Thymus (tissue), 11 donors: ENCODE measurements at regions not wholly inside any gene's neighbourhood (a gene's known extent, or its start where the extent isn't known, plus 50 kb on each side); places are given as distances from the start of the nearest gene placed in this dataset.
"Not testable (repeated sequence)": the region's sequence is repeated elsewhere in the genome, so short reads cannot be mapped to it uniquely, and the experiment has no call there.

Source experiments
- DNase-seq, 9 donors: peaks; one replicate each; pipeline ENCODE4 v3.0.0-alpha.2; 2013; ENCODE audit warnings: low spot score in 9 of 9, low read depth in 6 of 9, missing footprints in 1 of 9
- H3K27ac ChIP-seq, 2 donors: one replicate each; pipeline ENCODE4 v1.5.1; 2013; ENCODE audit warnings: control low read depth in 1 of 2, low read depth in 1 of 2, low read length in 1 of 2, mild to moderate bottlenecking in 1 of 2, moderate library complexity in 1 of 2
- H3K27me3 ChIP-seq, 2 donors: one replicate each; pipeline ENCODE4 v1.5.1; 2013; ENCODE audit warnings: low read length in 1 of 2; ENCODE audit not compliant: control insufficient read depth in 2 of 2, insufficient read depth in 1 of 2
- H3K36me3 ChIP-seq, 2 donors: one replicate each; pipeline ENCODE4 v1.5.1; 2013; ENCODE audit warnings: low read length in 1 of 2, mild to moderate bottlenecking in 1 of 2, moderate library complexity in 1 of 2; ENCODE audit not compliant: control insufficient read depth in 2 of 2, insufficient read depth in 2 of 2
- H3K4me1 ChIP-seq, 2 donors: one replicate each; pipeline ENCODE4 v1.5.1; 2013; ENCODE audit warnings: low read length in 2 of 2; ENCODE audit not compliant: control insufficient read depth in 2 of 2, insufficient read depth in 2 of 2
- H3K4me3 ChIP-seq, 2 donors: one replicate each; pipeline ENCODE4 v1.5.1; 2013; ENCODE audit warnings: low read length in 2 of 2, control low read depth in 1 of 2, mild to moderate bottlenecking in 1 of 2
- H3K9me3 ChIP-seq, 2 donors: one replicate each; pipeline ENCODE4 v1.5.1; 2013; ENCODE audit warnings: low read length in 1 of 2, mild to moderate bottlenecking in 1 of 2; ENCODE audit not compliant: control insufficient read depth in 2 of 2, insufficient read depth in 1 of 2
- WGBS: extraction: QIAGEN DNeasy Blood & Tissue Kit; methylation state at CpG from one replicate; pipeline ENCODE4 v1.1.7; 2013; 5-methylcytosine and 5-hydroxymethylcytosine counted together
- donor health status: healthy.

DNA sequence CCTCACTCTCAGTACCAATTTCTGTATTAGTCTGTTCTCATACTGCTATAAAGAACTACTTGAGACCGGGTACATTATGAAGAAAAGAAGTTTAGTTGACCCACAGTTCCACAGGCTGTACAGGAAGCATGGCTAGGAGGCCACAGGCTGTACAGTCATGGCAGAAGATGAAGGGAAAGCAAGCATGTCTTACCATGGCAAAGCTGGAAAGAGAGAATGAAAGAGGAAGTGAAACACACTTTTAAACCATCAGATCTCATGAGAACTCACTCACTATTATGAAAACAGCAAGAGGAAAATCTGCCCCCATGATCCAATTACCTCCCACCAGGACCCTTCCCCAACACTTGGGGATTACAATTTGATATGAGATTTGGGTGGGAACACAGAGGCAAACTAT lies 698.8 kb downstream of the CDH9 start:
- no peak for DNase-seq
- H3K27ac ChIP-seq: no peak overlapping the region
- H3K27me3 ChIP-seq: no peaks in the 10 kb centered on the region
- H3K9me3 ChIP-seq: no peaks in the 10 kb centered on the region
- H3K4me1 ChIP-seq: no peaks in the 10 kb centered on the region
- WGBS: 73% methylated on average over 1 of the region's 1 CpG
- H3K36me3 ChIP-seq: no peaks in the 10 kb centered on the region
- H3K4me3 ChIP-seq: no peak overlapping the region

DNA sequence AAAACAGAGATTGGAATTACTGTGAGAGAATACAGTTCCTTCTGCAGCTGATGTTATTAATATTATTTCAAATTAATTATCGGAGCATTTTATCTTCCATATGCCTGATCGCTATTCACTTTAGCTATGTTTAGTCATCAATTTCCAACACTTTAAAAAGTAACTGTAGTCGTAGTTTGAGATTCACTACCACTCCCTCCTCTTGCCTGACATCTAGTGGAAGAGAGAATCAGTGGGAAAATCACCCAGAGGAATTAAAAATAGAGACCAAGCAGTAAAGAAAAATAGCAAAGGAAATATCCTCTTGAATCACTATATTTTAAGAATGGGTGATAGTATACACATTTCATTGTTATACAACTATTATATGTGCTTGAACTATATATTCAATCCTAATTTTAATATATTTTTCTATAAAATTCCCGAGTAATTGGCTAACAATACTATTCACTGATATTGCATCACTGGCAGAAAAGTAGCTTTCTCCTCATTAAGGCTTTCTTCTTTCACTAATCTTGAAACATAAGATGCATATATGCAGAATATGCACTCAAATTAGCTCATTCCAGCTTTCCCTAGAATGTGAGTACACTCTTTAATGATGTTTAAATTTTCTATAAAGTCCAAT lies 708.7 kb downstream of the CDH9 start:
- H3K27ac ChIP-seq: no peak overlapping the region
- no peak for DNase-seq
- H3K9me3 ChIP-seq: peaks cover 0 to 8% of the 10 kb centered on the region in 2 donors
- WGBS: 29% methylated on average over 4 of the region's 4 CpGs
- H3K36me3 ChIP-seq: no peaks in the 10 kb centered on the region
- H3K4me1 ChIP-seq: no peaks in the 10 kb centered on the region
- no peak overlapping the region for H3K4me3 ChIP-seq
- no peaks in the 10 kb centered on the region for H3K27me3 ChIP-seq

DNA sequence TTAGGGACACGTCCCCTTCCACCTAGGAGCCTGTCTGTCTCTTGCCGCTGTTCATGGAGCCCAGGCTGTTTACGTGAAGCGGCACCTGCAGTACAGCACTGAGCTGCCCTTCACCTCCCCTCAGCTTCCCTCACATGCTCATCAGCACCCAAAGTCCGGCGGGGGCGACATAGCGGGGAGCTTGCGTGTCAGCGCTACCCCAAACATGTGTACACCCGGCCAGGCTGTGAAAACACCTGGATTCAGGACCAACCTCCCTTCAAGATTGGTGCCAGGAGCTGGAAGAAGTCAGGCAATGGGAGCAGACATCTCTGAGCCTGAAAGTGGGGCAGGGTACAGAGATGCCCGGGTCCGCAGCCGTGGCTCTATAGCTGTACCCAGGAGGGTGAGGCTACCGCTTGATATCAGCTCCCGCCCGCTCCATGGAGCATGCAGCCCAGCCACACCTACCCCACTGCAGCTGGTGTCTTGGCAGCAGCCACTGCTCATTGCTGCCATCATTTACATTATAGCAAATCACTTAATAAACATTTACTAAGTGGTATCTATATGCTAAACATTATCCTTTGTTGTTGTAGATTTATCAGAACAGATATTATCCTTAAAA lies 712.1 kb downstream of the CDH9 start:
- DNase-seq: no peak
- Histone ChIP-seq H3K4me1 (no peaks in the 10 kb centered on the region), H3K9me3 (peaks cover 0 to 14% of the 10 kb centered on the region in 2 donors), H3K4me3 (no peak overlapping the region), H3K27ac (no peak overlapping the region), H3K27me3 (no peaks in the 10 kb centered on the region), H3K36me3 (no peaks in the 10 kb centered on the region)
- 96% methylated on average over 17 of the region's 17 CpGs for WGBS

DNA sequence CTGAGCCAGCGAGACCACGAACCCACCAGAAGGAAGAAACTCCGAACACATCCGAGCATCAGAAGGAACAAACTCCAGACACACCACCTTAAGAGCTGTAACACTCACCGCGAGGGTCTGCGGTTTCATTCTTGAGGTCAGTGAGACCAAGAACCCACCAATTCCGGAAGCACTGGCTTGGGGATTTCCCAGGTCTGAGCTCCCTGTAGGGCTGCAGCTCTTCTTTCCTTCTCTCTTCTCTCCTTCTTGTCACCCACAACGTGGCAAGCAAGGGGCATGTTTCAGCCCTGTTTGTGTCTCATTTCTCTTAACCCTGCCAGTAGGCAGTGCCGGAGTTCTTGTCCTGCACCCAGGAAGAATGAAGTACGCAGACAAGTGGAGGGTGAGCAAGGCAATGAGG lies 713.0 kb downstream of the CDH9 start:
- H3K4me3 ChIP-seq, H3K27me3 ChIP-seq, H3K27ac ChIP-seq, DNase-seq, H3K36me3 ChIP-seq, H3K4me1 ChIP-seq: not testable (repeated sequence)
- 91% methylated on average over 11 of the region's 11 CpGs for WGBS
- peaks cover 0 to 14% of the 10 kb centered on the region in 2 donors for H3K9me3 ChIP-seq

DNA sequence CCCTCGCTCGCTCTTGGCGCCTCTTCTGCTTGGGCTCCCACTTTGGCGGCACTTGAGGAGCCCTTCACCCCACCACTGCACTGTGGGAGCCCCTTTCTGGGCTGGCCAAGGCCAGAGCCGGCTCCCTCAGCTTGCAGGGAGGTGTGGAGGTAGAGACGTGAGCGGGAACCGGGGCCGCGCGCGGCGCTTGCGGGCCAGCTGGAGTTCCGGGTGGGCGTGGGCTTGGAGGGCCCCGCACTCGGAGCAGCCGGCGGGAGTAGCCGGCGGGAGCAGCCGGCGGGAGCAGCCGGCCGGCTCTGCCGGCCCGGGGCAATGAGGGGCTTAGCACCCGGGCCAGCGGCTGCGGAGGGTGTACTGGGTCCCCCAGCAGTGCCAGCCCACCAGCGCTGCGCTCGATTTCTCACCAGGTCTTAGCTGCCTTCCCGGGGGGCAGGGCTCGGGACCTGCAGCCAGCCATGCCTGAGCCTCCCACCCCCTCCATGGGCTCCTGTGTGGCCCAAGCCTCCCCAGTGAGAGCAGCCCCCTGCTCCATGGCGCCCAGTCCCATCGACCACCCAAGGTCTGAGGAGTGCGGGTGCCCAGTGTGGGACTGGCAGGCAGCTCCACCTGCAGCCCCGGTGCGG lies 714.0 kb downstream of the CDH9 start:
- H3K27ac ChIP-seq, H3K4me3 ChIP-seq, DNase-seq, H3K4me1 ChIP-seq, H3K27me3 ChIP-seq, H3K36me3 ChIP-seq: not testable (repeated sequence)
- peaks cover 0 to 14% of the 10 kb centered on the region in 2 donors for H3K9me3 ChIP-seq
- WGBS: 97% methylated on average over 41 of the region's 41 CpGs

DNA sequence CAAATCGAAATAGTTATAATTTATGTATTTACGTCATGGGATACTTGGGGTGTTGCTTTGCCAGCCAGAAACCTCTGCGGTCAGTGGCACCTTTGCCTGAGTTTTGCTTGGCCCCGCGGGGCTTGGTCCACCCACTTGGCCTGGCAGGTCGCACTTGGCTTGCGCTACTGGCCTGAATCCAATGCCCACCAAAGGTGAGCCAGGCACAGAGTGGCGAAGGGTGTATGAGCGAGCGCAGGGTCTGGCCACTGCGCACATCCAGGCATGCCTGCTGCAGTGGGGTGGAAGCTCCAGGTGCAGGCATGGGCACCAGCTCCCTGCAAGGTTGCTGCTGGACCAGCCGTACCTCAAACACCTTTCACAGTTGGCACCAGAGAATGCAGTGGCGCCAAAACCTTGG lies 714.6 kb downstream of the CDH9 start:
- Histone ChIP-seq H3K4me1 (no peaks in the 10 kb centered on the region), H3K4me3 (no peak overlapping the region), H3K27ac (no peak overlapping the region), H3K9me3 (peaks cover 0 to 14% of the 10 kb centered on the region in 2 donors), H3K36me3 (no peaks in the 10 kb centered on the region), H3K27me3 (no peaks in the 10 kb centered on the region)
- WGBS: 97% methylated on average over 13 of the region's 13 CpGs
- DNase-seq: no peak

DNA sequence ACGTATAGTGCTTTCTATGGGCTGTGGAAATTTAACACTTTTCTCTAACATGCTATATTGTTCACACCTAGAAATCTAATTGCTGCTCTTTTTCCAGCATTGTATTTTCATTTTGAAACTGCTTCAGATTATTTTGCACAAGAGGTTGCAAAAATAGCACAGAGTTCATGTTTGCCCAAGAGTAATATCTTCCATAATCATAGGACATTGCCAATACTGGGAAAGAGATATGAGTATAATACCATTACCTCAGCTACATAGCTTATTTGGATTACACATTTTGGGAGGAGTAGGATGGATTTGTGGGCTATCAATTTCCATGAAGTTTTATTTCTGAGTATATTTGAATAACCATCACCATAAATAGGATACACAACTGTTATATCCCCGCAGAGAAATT lies 717.1 kb downstream of the CDH9 start:
- H3K4me1 ChIP-seq: no peaks in the 10 kb centered on the region
- H3K9me3 ChIP-seq: peaks cover 0 to 10% of the 10 kb centered on the region in 2 donors
- WGBS: 92% methylated on average over 2 of the region's 2 CpGs
- no peaks in the 10 kb centered on the region for H3K27me3 ChIP-seq
- no peak overlapping the region for H3K27ac ChIP-seq
- H3K4me3 ChIP-seq: no peak overlapping the region
- no peaks in the 10 kb centered on the region for H3K36me3 ChIP-seq
- no peak for DNase-seq

DNA sequence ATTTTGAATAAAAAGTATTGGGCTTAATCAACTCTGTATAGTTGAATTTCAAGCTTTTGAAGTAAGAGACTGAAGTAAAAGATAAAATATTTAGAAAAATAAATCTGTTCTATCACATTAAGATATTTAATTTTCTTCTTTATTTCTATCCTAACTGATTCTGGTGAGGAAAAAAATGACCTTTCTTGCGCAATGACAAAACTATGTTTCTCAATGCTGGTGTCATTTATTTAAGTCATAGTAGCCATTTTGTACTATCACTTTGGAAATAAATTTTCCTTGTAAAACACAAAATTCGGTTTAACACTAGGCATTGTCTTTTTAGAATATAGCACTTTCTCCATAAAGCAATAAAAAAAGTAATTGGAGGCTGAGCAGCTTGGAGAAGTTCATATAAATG lies 728.0 kb downstream of the CDH9 start:
- no peak for DNase-seq
- Histone ChIP-seq H3K4me1 (no peaks in the 10 kb centered on the region), H3K4me3 (no peak overlapping the region), H3K27me3 (no peaks in the 10 kb centered on the region), H3K27ac (no peak overlapping the region), H3K9me3 (no peaks in the 10 kb centered on the region), H3K36me3 (no peaks in the 10 kb centered on the region)
- WGBS: 64% methylated on average over 2 of the region's 2 CpGs

DNA sequence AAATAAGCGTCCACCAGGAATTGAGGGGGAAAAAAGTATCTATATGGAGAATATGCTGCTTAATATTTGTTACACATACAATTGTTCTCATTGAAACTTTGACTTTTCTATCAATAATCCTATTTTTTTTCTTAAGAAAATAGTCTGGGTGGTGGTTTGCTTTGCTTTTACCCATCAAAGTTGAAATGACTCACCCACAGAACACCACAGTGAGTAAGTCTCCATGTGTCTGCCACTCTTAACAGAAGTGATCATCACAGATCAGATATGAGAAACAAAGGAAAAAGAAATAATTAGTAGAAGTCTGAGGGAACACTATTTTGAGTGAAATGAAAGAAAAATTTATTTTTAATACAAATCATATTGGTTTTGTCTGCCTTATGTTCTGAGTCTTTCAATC lies 742.8 kb downstream of the CDH9 start:
- 92% methylated on average over 1 of the region's 1 CpG for WGBS
- H3K4me1 ChIP-seq: no peaks in the 10 kb centered on the region

More for the DNA sequence above, 742.8 kb downstream of the CDH9 start:
- Histone ChIP-seq H3K27me3 (no peaks in the 10 kb centered on the region), H3K36me3 (no peaks in the 10 kb centered on the region), H3K9me3 (no peaks in the 10 kb centered on the region), H3K4me3 (no peak overlapping the region), H3K27ac (no peak overlapping the region)
- DNase-seq: no peak
